A673 (cell line): ENCODE measurements at regions not wholly inside any gene's neighbourhood (a gene's known extent, or its start where the extent isn't known, plus 50 kb on each side); places are given as distances from the start of the nearest gene placed in this dataset.

ENCODE experiments used
- BruUV-seq: library from RNA; stranded (reverse); fragments of 400-500 nt; replicated peaks from 2 replicates; lab custom pipeline; 2021; lab: Mats Ljungman, UMichigan
- CTCF ChIA-PET: fragments of 300-600 bp; sonication (Branson Sonifier 250); formaldehyde crosslinking; loops from one replicate; lab custom pipeline; 2022; ENCODE audit warnings: antibody characterized with exemption; lab: Charles Lee
- POLR2A ChIA-PET: fragments of 300-600 bp; sonication (Branson Sonifier 250); formaldehyde crosslinking; loops from one replicate; lab custom pipeline; 2022; ENCODE audit warnings: antibody characterized with exemption; ENCODE audit not compliant: low non-redundant PET; lab: Charles Lee
- DNase-seq: peaks from one replicate; pipeline ENCODE4 v3.0.0-alpha.2; 2015; ENCODE audit warnings: low spot score
- H3K27ac ChIP-seq: fragments of 200-600 bp; sonication (generic); 2 replicates; pipeline ENCODE4 v1.5.1; 2016; ENCODE audit warnings: mixed run types, low read depth, mild to moderate bottlenecking, mixed read lengths, antibody characterized with exemption, low read length; ENCODE audit not compliant: poor library complexity, severe bottlenecking
- H3K27me3 ChIP-seq: fragments of 200-600 bp; sonication (generic); replicated peaks from 2 replicates; pipeline ENCODE4 v1.6.1; 2017; ENCODE audit warnings: mixed run types, low read depth, mild to moderate bottlenecking, mixed read lengths, antibody characterized with exemption, low read length; ENCODE audit not compliant: insufficient read depth, poor library complexity
- H3K36me3 ChIP-seq: fragments of 200-600 bp; sonication (generic); 2 replicates; pipeline ENCODE4 v1.6.1; 2016; ENCODE audit warnings: mixed run types, mild to moderate bottlenecking, mixed read lengths, antibody characterized with exemption, low read length; ENCODE audit not compliant: insufficient read depth, poor library complexity, severe bottlenecking
- H3K4me1 ChIP-seq: fragments of 200-600 bp; sonication (generic); 2 replicates; pipeline ENCODE4 v1.6.1; 2017; ENCODE audit warnings: mixed run types, mild to moderate bottlenecking, mixed read lengths, antibody characterized with exemption, low read length; ENCODE audit not compliant: insufficient read depth, poor library complexity, severe bottlenecking
- H3K4me3 ChIP-seq: fragments of 200-600 bp; sonication (generic); 2 replicates; pipeline ENCODE4 v1.5.1; 2016; ENCODE audit warnings: low read depth, mixed run types, mild to moderate bottlenecking, mixed read lengths, low read length; ENCODE audit not compliant: poor library complexity, severe bottlenecking
- H3K9me3 ChIP-seq: fragments of 200-600 bp; sonication (generic); 2 replicates; pipeline ENCODE4 v1.6.1; 2016; ENCODE audit warnings: mixed run types, low read depth, mild to moderate bottlenecking, mixed read lengths, antibody characterized with exemption, low read length; ENCODE audit not compliant: poor library complexity, severe bottlenecking
- CTCF ChIP-seq: fragments of 300-800, 200-600 bp; sonication (generic); conservative IDR thresholded peaks from 2 replicates; pipeline ENCODE4 v1.5.1; 2017; ENCODE audit warnings: low read depth, mild to moderate bottlenecking, antibody characterized with exemption, low read length, moderate library complexity, mixed read lengths
- EZH2 ChIP-seq: fragments of 200-600 bp; sonication (generic); IDR thresholded peaks from 2 replicates; pipeline ENCODE4 v1.6.1; 2017; ENCODE audit warnings: borderline replicate concordance, low read depth, mild to moderate bottlenecking, mixed read lengths, antibody characterized with exemption, low read length; ENCODE audit not compliant: poor library complexity, severe bottlenecking
- intact Hi-C: fragments of 100-400 bp; cut with micrococcal nuclease; formaldehyde crosslinking; loops from one replicate; pipeline ENCODE4 v1.10.0; 2022; ENCODE audit not compliant: unreplicated experiment

- POLR2A ChIA-PET: no interaction called here
- Histone ChIP-seq H3K27me3 (peaks cover 4% of the 10 kb centered on the region), H3K36me3 (no peaks in the 10 kb centered on the region), H3K27ac (no peak overlapping the region), H3K9me3 (peaks cover 1% of the 10 kb centered on the region), H3K4me1 (no peaks in the 10 kb centered on the region), H3K4me3 (no peak overlapping the region)
- no TSS peak for BruUV-seq
- CTCF ChIA-PET: no interaction called here
- intact Hi-C loops: no loop called here
- DNase-seq: no peak
- no peak for TF ChIP-seq EZH2
- no peak for TF ChIP-seq CTCF
These were observed 253.8 kb upstream of the RARB start for GRCh38 chr3:25174251-25174650.

- Histone ChIP-seq H3K9me3 (no peaks in the 10 kb centered on the region), H3K4me1 (no peaks in the 10 kb centered on the region), H3K4me3 (no peak overlapping the region), H3K36me3 (no peaks in the 10 kb centered on the region), H3K27ac (no peak overlapping the region), H3K27me3 (peaks cover 4% of the 10 kb centered on the region)
- POLR2A ChIA-PET: no interaction called here
- no TSS peak for BruUV-seq
- DNase-seq: no peak
- TF ChIP-seq EZH2 (no peak), CTCF (no peak)
- intact Hi-C loops: no loop called here
- CTCF ChIA-PET: no interaction called here
These were observed 251.0 kb upstream of the RARB start for GRCh38 chr3:25177041-25177440.

GRCh38 chr3:25178672-25179071, 249.4 kb upstream of the RARB start:
- intact Hi-C loops: no loop called here
- Histone ChIP-seq H3K4me3 (no peak overlapping the region), H3K27ac (no peak overlapping the region), H3K36me3 (no peaks in the 10 kb centered on the region), H3K4me1 (no peaks in the 10 kb centered on the region), H3K9me3 (no peaks in the 10 kb centered on the region), H3K27me3 (peaks cover 4% of the 10 kb centered on the region)
- CTCF ChIA-PET: no interaction called here
- no peak for DNase-seq
- POLR2A ChIA-PET: no interaction called here
- TF ChIP-seq CTCF: no peak
- no peak for TF ChIP-seq EZH2
- no TSS peak for BruUV-seq
